OCI-LY1 (cell line): ENCODE measurements at regions not wholly inside any gene's neighbourhood (a gene's known extent, or its start where the extent isn't known, plus 50 kb on each side); places are given as distances from the start of the nearest gene placed in this dataset.

Experiments
- CTCF ChIP-seq: fragments of 200-600 bp; sonication (generic), shearing (Covaris generic); IDR thresholded peaks from 2 replicates; pipeline ENCODE4 v1.5.1; 2017; ENCODE audit warnings: mild to moderate bottlenecking, antibody characterized with exemption, low read length, moderate library complexity, mixed read lengths
- EZH2 ChIP-seq: fragments of 200-600 bp; sonication (generic), shearing (Covaris generic); IDR thresholded peaks from 2 replicates; pipeline ENCODE4 v1.8.0; 2017; ENCODE audit warnings: borderline replicate concordance, mixed run types, mild to moderate bottlenecking, antibody characterized with exemption, low read length, moderate library complexity, mixed read lengths

- TF ChIP-seq CTCF (no peak), EZH2 (no peak)
Measured at GRCh38 chr1:101152633-101153032, 84.2 kb upstream of the S1PR1 start.
